PC-3 (cell line): ENCODE measurements at regions not wholly inside any gene's neighbourhood (a gene's known extent, or its start where the extent isn't known, plus 50 kb on each side); places are given as distances from the start of the nearest gene placed in this dataset.
"Not testable (repeated sequence)": the region's sequence is repeated elsewhere in the genome, so short reads cannot be mapped to it uniquely, and the experiment has no call there.

ENCODE experiments used
- CTCF ChIP-seq: fragments of 300-600 bp; sonication (generic); conservative IDR thresholded peaks from 2 replicates; pipeline ENCODE4 v1.5.1; 2017; ENCODE audit warnings: antibody characterized with exemption, low read depth, mild to moderate bottlenecking, low read length
- EZH2 ChIP-seq: fragments of 300-600 bp; sonication (generic); IDR thresholded peaks from one replicate; pipeline ENCODE4 v1.6.1; 2017; ENCODE audit warnings: antibody characterized with exemption, mild to moderate bottlenecking, low read length; ENCODE audit not compliant: unreplicated experiment
- EZH2phosphoT487 ChIP-seq: fragments of 300-600 bp; sonication (generic); IDR thresholded peaks from 2 replicates; pipeline ENCODE4 v1.6.1; 2018; ENCODE audit warnings: mild to moderate bottlenecking, antibody characterized with exemption, low read length, borderline replicate concordance

- not testable (repeated sequence) for TF ChIP-seq CTCF, EZH2, EZH2phosphoT487
Measured at GRCh38 chr9:41269471-41269870, 80.4 kb upstream of the ZNG1F start.
